ENCODE measurements at regions not wholly inside any gene's neighbourhood (a gene's known extent, or its start where the extent isn't known, plus 50 kb on each side); places are given as distances from the start of the nearest gene placed in this dataset.

DNA sequence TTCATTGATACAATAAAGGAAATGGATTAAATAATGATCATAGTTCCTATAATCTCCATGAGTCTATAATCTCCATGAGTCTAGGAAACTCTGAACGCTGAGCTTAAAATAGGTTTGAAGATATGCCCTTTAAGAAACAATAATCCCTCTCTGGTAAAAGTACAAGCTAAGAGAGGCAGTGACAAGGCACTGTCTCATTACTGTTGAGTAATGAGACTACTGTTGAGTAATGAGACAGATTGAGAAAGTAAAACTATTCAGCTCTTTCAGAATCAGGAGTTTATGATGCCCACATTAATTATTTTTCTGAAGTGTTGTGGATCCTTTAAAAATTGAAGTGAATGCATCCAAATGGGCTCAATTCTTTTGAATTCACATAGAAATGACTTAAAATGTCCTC lies 235.5 kb upstream of the THRB start:
- no peak overlapping the region for H3K4me3 ChIP-seq (ENCODE audit: low read depth, low read length)
- no peaks in the 10 kb centered on the region for H3K36me3 ChIP-seq (ENCODE audit: control insufficient read depth, insufficient read depth, low read length)
- peaks cover 8% of the 10 kb centered on the region for H3K27me3 Mint-ChIP-seq (ENCODE audit: insufficient read depth, unreplicated experiment)
- H3K27ac Mint-ChIP-seq (ENCODE audit: unreplicated experiment) = no peak overlapping the region
- no peak overlapping the region for H3K4me3 Mint-ChIP-seq (ENCODE audit: unreplicated experiment)
- BruUV-seq (replicated peaks) = no TSS peak
- ChIA-PET CTCF (no interaction called here), POLR2A (no interaction called here)
- DNase-seq = no peak
- H3K9me3 Mint-ChIP-seq (ENCODE audit: unreplicated experiment) = no peaks in the 10 kb centered on the region
- TF ChIP-seq, protein P1, sequence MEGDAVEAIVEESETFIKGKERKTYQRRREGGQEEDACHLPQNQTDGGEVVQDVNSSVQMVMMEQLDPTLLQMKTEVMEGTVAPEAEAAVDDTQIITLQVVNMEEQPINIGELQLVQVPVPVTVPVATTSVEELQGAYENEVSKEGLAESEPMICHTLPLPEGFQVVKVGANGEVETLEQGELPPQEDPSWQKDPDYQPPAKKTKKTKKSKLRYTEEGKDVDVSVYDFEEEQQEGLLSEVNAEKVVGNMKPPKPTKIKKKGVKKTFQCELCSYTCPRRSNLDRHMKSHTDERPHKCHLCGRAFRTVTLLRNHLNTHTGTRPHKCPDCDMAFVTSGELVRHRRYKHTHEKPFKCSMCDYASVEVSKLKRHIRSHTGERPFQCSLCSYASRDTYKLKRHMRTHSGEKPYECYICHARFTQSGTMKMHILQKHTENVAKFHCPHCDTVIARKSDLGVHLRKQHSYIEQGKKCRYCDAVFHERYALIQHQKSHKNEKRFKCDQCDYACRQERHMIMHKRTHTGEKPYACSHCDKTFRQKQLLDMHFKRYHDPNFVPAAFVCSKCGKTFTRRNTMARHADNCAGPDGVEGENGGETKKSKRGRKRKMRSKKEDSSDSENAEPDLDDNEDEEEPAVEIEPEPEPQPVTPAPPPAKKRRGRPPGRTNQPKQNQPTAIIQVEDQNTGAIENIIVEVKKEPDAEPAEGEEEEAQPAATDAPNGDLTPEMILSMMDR (IDR thresholded peaks at IDR 0.05; ENCODE audit: insufficient read depth in 1 of 2, low read depth in 1 of 2, low read length in 1 of 2, severe bottlenecking in 1 of 2, unreplicated experiment in 1 of 2) = no peak
- no peaks in the 10 kb centered on the region for H3K36me3 Mint-ChIP-seq (ENCODE audit: insufficient read depth, unreplicated experiment)
- no peaks in the 10 kb centered on the region for H3K27me3 ChIP-seq (replicated peaks; ENCODE audit: control insufficient read depth, insufficient read depth, low read length)
- H3K4me1 Mint-ChIP-seq (ENCODE audit: low read depth, unreplicated experiment) = no peaks in the 10 kb centered on the region
- peaks cover 4% of the 10 kb centered on the region; the same call in 1 of the 2 replicates for H3K4me1 ChIP-seq
- intact Hi-C loops (cut with micrococcal nuclease; ENCODE audit: unreplicated experiment) = no loop called here
- no peaks in the 10 kb centered on the region for H3K9me3 ChIP-seq

DNA sequence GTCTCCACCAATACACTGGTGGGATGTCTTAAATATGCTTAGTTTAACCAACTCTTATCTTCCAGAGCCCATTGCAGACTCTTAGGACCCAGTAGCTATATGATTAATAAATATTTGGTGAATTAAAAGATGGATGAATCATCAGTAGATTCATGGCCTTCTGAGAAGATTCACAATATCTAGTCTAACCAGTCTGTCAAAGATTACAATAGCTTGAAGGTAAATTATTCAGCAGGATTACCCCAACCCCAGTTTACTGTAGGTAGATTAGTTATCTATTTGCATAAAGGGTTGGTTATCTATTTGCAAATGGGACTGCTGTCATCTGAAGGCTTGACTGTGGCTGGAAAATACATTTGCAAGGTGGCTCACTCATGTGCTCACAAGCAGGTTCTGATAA lies 239.4 kb upstream of the THRB start:
- TF ChIP-seq, protein P1 (IDR thresholded peaks at IDR 0.05; ENCODE audit: insufficient read depth in 1 of 2, low read depth in 1 of 2, low read length in 1 of 2, severe bottlenecking in 1 of 2, unreplicated experiment in 1 of 2) = no peak
- no peaks in the 10 kb centered on the region for H3K9me3 ChIP-seq
- Mint-ChIP-seq H3K4me1 (ENCODE audit: low read depth, unreplicated experiment) (no peaks in the 10 kb centered on the region), H3K27ac (ENCODE audit: unreplicated experiment) (no peak overlapping the region), H3K27me3 (ENCODE audit: insufficient read depth, unreplicated experiment) (peaks cover 4% of the 10 kb centered on the region), H3K36me3 (ENCODE audit: insufficient read depth, unreplicated experiment) (no peaks in the 10 kb centered on the region), H3K4me3 (ENCODE audit: unreplicated experiment) (no peak overlapping the region), H3K9me3 (ENCODE audit: unreplicated experiment) (no peaks in the 10 kb centered on the region)
- ChIA-PET POLR2A (no interaction called here), CTCF (no interaction called here)
- DNase-seq = no peak
- no peaks in the 10 kb centered on the region for H3K27me3 ChIP-seq (replicated peaks; ENCODE audit: control insufficient read depth, insufficient read depth, low read length)
- H3K4me1 ChIP-seq = peaks cover 4% of the 10 kb centered on the region; the same call in 1 of the 2 replicates
- H3K36me3 ChIP-seq (ENCODE audit: control insufficient read depth, insufficient read depth, low read length) = no peaks in the 10 kb centered on the region
- intact Hi-C loops (cut with micrococcal nuclease; ENCODE audit: unreplicated experiment) = no loop called here
- no peak overlapping the region for H3K4me3 ChIP-seq (ENCODE audit: low read depth, low read length)
- no TSS peak for BruUV-seq (replicated peaks)

DNA sequence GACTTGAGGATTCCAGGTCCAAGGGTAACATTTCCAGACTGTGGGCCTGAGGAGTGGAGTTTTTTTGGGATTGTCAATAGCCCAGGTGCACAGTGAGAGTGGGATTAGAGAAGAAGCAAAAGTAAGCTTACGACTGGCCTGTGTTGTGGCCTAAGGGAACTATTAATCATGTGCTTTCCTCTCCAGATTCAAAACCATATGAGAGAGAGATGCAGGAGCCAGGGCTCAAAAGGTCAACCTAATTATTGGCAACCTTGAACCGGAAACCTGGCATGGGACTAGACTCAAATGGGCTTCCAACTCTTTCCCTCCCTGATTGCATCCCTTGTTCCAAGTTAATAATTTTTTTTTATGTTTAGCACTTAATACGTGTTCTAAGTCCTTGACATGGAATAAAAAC lies 242.1 kb upstream of the THRB start:
- no peak overlapping the region for H3K4me3 ChIP-seq (ENCODE audit: low read depth, low read length)
- no peaks in the 10 kb centered on the region for H3K9me3 ChIP-seq
- H3K4me3 Mint-ChIP-seq (ENCODE audit: unreplicated experiment) = no peak overlapping the region
- intact Hi-C loops (cut with micrococcal nuclease; ENCODE audit: unreplicated experiment) = no loop called here
- H3K4me1 ChIP-seq = peaks cover 4% of the 10 kb centered on the region; the same call in 1 of the 2 replicates
- H3K27me3 ChIP-seq (replicated peaks; ENCODE audit: control insufficient read depth, insufficient read depth, low read length) = no peaks in the 10 kb centered on the region
- H3K36me3 ChIP-seq (ENCODE audit: control insufficient read depth, insufficient read depth, low read length) = no peaks in the 10 kb centered on the region
- DNase-seq = no peak
- no peak overlapping the region for H3K27ac Mint-ChIP-seq (ENCODE audit: unreplicated experiment)
- H3K9me3 Mint-ChIP-seq (ENCODE audit: unreplicated experiment) = no peaks in the 10 kb centered on the region
- no peaks in the 10 kb centered on the region for H3K36me3 Mint-ChIP-seq (ENCODE audit: insufficient read depth, unreplicated experiment)
- peaks cover 3% of the 10 kb centered on the region for H3K27me3 Mint-ChIP-seq (ENCODE audit: insufficient read depth, unreplicated experiment)
- BruUV-seq (replicated peaks) = no TSS peak
- ChIA-PET POLR2A (no interaction called here), CTCF (no interaction called here)
- no peaks in the 10 kb centered on the region for H3K4me1 Mint-ChIP-seq (ENCODE audit: low read depth, unreplicated experiment)
- TF ChIP-seq, protein P1 (IDR thresholded peaks at IDR 0.05; ENCODE audit: insufficient read depth in 1 of 2, low read depth in 1 of 2, low read length in 1 of 2, severe bottlenecking in 1 of 2, unreplicated experiment in 1 of 2) = no peak

Measured in Caco-2 (cell line).